Esophagus mucosa (tissue), 1 donor: ENCODE measurements at regions not wholly inside any gene's neighbourhood (a gene's known extent, or its start where the extent isn't known, plus 50 kb on each side); places are given as distances from the start of the nearest gene placed in this dataset.

Experiments
- ATAC-seq: fragments of 200-7000 bp; cut with Tn5 transposase; one replicate; pipeline ENCODE4 v1.9.1; 2020
- donor health status: DM: yes; HTN: yes; CAD: no.

DNA sequence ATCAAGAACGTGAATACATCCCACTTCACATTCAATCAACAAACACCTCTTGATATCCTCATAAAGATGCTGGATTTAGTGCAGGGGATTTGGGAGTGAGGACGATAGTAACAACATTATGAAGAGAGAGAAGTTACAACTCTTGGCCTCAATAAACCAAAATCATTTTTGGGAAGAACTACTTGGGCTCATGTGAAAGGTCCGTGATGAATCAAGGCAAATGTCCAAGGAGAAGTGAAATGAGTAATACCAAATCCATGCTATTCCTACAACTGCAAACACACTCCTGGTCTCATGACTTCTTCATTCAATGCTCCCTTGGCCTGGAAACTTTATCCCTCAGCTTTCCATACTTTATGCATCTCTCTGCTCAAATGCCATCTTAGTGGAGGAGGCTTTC, 162.0 kb upstream of the LMNTD1 start:
- no peak for ATAC-seq

DNA sequence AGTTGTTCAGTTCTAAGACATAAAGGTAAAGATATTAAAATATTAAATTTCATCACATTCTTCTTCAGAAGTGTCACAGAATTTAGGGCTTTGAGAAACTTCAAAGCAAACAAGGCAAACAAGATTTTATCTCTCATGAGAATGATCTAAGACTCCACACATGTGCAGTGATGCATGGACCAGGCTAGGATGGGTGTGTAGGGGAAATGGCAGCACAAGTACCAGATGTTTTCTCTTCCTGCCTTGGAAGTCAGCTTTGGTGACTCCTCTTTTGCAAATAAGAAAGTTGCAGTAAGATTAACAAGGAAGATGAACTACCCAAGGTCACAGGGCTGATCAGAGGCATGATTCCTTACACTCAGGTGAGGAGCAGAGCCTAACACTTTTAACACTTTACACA, 163.8 kb upstream of the LMNTD1 start:
- ATAC-seq: no peak

GRCh38 chr12:25717552-25717951, 164.5 kb upstream of the LMNTD1 start:
- no peak for ATAC-seq

- ATAC-seq: no peak
Measured at GRCh38 chr12:25718081-25718731, 165.1 kb upstream of the LMNTD1 start.

DNA sequence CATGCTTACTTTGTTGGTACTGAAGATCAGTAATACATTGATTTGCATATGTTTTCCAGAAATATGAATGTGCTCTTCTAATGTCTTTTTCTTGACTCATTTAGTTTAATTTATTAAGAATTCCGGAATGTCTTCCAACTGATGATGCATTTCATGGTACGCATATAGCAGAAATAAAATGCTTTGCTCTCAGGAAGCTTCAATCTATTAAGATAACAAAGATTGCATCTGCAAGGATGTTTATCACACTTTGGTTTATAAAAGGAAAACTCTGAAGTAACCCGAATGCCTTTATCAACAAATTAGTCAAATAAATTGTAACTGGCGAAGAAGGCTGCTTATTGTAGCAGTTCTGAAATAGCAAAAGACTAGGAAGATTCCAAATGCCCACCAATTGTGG, 166.4 kb upstream of the LMNTD1 start:
- ATAC-seq: no peak

DNA sequence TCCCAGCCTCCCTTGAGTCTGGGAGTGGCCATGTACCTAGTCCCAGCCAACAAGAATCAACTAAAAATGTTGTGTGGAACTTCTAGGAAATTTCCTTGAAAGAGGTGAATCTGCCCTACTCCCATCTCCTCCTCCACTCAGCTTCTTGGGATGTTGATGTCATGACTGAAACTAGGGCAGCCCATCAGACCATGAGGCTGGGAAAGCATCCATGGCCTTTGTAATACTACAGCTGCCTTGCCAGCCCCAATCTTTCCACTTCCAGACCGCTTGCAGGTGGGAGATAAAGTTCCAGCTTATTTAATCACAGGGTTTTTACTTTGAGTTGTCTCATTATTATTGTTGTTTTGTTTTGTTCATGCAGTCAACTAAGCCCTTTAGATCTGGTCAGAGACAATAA, 170.3 kb upstream of the LMNTD1 start:
- ATAC-seq: no peak

GRCh38 chr12:25723921-25724491, 170.9 kb upstream of the LMNTD1 start:
- ATAC-seq: peak; percentile 55

GRCh38 chr12:25725470-25725869, 172.4 kb upstream of the LMNTD1 start:
- ATAC-seq: no peak

DNA sequence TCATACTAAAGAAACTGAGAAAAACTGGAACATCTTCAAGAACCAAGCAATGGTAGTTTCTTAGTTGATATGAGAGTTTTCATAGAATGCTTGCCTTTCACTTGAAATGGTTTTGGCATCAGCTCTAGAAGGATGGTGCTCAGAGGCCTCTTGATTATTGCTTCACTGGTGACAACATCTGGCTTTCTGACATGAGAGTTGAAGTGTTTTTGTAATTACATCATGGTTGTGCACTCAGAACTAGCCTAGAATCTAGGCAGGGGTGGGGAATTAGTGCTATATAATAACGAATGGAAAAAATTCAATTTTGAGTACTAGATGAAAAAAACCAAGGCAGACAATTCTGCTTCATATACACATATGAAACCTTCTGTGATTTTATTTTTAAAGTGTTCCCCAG, 172.8 kb upstream of the LMNTD1 start:
- ATAC-seq: no peak

DNA sequence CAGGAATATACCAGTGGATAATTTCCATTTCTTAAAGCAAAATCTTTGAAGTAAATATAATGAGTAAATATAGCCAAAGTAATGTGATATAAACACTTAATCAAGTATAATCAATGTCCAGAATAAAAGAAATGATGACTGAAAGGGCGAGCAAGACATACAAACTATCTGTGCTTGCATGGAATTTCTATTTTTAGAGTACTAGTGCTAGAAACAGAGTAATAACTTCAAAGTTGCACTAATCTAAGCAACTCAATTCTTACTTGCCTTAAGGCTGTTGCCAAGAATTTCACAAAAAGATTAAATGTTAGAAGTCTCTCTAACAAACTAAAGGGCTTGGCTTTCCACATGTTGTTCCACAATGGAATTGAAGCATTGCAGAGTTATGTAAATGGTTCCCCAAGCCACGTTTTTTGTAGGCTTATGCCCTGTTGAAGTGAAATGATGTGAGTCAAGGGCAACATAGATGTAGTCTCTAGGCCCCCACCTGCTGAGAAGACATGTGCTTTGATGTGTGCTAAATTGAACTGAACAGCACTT, 175.0 kb upstream of the LMNTD1 start:
- ATAC-seq: no peak

- ATAC-seq: no peak
Measured at GRCh38 chr12:25730489-25731349, 177.6 kb upstream of the LMNTD1 start.

GRCh38 chr12:25733541-25733940, 180.5 kb upstream of the LMNTD1 start:
- ATAC-seq: no peak

DNA sequence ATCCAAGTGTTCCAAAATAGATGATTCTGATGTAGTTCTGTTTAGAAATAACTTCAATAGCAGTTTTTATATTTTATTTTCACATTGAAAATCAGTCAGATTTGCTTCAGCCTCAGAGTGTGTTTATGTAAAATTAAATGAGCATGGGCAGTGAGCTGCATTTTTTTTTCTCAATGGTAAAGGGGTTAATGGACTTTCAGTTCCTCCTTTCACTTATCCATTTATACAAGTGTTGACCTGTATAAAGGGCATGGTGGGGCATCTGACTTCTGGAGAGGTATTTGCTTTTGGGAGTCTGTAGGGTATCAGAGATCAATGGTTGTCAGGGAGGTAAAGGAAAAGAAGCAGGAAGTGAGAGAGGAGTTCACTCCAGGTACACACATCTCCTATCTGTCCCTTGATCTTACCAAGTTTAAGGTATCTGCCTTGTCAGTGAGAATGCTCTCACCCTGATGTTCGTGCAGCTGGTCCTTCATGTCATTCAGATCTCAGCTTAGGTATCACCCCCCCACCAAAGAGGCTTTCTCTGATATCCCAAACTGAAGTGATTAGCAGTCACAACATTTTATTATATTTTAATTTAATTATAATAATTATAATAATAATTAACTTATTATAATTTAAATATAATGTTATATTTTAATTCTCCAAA, 181.6 kb upstream of the LMNTD1 start:
- no peak for ATAC-seq

- ATAC-seq: no peak
Measured at GRCh38 chr12:25740617-25741016, 187.5 kb upstream of the LMNTD1 start.

DNA sequence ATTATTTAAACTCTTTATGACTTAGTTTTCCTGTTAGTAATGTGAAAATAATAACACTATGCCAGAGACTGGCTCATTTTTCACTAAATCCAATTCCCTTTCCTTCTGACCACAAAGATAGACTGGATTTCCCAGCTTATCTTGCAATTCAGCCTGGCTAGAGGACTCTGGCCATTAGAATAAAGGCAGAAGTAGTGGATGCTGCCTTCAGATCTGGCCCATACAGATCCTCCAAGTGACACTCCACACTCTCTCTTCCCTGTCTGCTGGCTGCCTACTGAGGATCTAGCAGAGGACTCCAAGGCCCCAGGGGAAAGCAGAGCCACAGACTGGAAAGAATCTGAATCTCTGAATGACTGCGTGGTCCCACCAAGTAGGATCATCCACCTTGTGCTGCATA, 188.8 kb upstream of the LMNTD1 start:
- ATAC-seq: no peak

DNA sequence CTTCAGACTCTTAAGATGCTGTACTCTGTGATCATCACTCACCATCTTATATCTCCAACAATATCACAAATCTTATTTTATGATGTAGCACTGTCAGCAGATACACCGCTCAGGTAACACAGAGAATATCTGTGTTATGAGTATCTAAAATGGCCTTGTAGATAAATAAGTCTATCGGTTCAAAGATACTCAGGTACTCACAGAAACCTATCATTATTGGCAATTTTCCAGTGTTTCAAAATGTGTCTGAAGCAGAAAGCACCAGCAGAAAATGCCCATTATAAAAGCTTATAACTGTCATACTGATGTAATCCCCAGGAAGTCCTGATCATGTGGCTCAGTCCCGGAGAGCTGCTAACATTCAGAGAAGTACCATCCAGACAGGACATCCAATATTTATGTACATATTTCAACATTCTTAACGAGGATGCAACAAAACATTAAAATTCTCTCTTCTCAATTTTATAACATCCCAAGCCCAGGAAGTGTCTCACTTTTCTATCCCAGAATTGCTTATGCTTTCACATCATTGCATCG, 190.7 kb upstream of the LMNTD1 start:
- no peak for ATAC-seq

- no peak for ATAC-seq
Measured at GRCh38 chr12:25744313-25744712, 191.2 kb upstream of the LMNTD1 start.

DNA sequence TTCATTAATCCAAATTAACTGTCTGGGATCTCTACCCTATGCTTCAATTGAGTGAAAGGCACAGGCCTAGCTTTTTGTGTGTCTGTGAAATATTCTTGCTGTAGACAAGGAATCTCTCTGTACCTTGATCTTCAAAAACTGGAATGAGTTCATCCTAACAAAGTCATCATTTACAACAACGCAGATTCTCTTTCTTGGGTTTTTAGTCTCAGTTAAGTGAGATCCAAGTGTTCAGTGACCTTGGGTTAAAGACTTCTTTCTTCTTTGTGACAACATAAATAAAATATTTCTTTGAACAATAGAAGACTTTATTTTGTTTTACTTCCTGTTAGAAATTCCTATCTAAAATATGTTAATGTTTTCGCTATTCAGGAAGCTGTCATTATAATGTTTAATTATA, 192.2 kb upstream of the LMNTD1 start:
- ATAC-seq: no peak

GRCh38 chr12:25746131-25746530, 193.0 kb upstream of the LMNTD1 start:
- no peak for ATAC-seq

GRCh38 chr12:25752710-25753309, 199.7 kb upstream of the LMNTD1 start:
- no peak for ATAC-seq

GRCh38 chr12:25755136-25755970, 202.3 kb upstream of the LMNTD1 start:
- ATAC-seq: no peak

DNA sequence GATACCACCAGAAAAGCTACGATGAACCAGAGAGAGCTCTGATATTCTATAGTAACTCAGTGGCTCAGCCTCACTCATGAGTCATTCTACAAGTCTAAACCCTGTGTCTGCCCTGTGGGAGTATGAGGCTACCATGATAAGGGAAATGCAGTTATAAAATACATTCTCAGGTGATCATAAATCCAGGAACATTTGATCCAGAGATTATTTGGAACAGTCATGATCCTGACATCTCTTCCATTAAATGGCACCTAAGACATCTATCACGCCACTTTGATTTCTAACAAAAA, 202.6 kb upstream of the RASSF8 start:
- ATAC-seq: no peak
